Inferior parietal cortex (tissue), 1 donor: ENCODE measurements at regions not wholly inside any gene's neighbourhood (a gene's known extent, or its start where the extent isn't known, plus 50 kb on each side); places are given as distances from the start of the nearest gene placed in this dataset.

Experiments
- DNase-seq: peaks from one replicate; pipeline ENCODE4 v3.0.0-alpha.2; 2016; ENCODE audit errors: extremely low spot score

DNA sequence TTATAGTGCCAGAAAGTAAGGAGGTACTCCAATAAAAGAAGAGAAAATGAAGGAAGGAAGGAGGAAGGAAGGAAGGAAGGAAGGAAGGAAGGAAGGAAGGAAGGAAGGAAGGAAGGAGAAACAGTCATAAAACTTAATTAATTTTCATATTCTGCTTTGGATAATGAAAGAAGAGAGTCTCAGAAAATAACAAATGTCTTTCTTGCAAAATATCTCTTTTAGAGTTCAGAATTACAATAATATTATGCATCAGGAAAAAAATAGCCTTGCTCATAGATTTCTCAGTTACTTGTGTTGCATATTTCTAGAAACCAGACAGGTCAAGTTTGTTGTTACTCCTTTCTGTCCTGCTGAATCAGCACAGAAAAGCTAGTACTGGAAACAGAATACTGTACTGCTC, 130.1 kb upstream of the DKK2 start:
- DNase-seq = no peak

GRCh38 chr4:107164962-107165475, 128.9 kb upstream of the DKK2 start:
- no peak for DNase-seq

- DNase-seq = no peak
Measured at GRCh38 chr4:107156443-107156842, 120.3 kb upstream of the DKK2 start.

DNA sequence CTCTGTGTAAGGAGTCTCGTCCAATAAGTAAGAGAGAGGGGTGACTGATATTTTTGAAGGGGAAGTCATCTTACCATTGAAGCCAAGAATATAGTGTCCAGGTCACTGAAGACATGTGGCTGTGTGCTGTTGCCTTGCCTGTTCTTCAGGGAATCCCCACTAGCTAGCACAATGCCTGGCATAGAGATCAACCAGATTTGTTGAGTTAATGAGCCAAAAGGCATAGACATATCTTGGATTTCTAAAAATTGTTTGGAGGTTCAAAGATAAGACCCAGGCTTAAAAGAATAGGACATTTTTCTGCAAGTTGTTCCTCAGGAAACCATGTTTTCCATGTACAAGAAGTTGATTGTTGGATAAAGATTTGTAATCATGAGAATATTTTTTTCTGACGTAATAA, 119.3 kb upstream of the DKK2 start:
- no peak for DNase-seq

DNA sequence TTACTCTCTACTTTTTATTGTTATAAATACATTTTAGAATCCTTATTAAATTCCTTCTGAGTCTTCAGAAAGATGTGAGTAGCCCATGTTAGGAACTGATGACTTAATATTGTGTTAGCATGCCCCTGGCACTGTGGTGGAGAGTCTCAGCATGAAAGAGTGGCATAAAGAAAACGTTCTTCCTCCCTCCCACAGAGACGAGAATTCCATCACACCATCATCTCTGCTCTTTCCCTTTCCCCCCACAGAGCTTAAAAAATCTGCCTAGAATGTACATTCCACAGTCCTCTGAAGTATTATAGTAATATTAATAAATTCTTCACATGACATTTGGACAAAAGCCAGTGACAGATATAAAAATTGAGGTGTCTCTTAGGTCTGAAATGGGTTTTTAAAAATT, 117.8 kb upstream of the DKK2 start:
- DNase-seq = no peak

- no peak for DNase-seq
Measured at GRCh38 chr4:107153228-107153627, 117.1 kb upstream of the DKK2 start.

- DNase-seq = no peak
Measured at GRCh38 chr4:107151173-107151572, 115.1 kb upstream of the DKK2 start.

DNA sequence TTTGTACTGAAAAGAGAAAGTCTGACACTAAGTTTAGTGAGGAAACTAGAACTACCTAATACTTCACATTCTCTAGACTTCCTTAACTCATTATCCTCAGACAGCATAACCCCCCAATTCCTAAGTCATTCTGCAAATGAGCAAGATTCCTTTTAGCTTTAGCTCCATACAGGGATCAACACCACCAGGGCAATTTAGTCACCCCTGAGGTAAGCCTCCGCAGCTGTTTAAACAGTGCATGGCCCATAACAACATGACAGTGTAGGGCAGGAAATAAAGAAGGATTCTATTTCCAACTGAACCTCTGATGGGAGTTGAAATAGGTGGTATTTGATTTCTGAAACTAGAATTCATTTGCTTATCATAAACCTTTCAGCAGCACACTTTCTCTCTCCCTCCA, 112.8 kb upstream of the DKK2 start:
- no peak for DNase-seq

GRCh38 chr4:107147873-107148272, 111.8 kb upstream of the DKK2 start:
- no peak for DNase-seq

DNA sequence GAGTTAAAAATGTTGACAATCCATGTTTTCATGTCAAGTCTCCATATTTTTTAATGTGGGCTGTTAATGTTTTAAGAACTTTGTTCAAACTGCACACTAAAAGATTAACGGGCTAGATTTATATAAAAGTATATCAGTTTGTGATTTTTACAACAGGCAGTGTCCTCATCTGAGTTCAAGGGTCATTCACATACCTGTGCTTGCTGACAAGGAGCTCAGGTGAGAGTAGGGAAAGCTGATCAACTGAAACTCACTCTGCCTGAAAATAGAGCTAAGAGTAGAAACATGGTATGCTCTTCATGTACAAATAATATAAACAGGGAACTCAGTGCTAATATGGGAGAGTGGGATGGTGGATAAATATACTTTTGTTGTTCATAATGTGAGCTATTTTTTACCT, 102.3 kb upstream of the DKK2 start:
- DNase-seq = no peak

GRCh38 chr4:107133965-107134653, 98.0 kb upstream of the DKK2 start:
- DNase-seq = no peak

DNA sequence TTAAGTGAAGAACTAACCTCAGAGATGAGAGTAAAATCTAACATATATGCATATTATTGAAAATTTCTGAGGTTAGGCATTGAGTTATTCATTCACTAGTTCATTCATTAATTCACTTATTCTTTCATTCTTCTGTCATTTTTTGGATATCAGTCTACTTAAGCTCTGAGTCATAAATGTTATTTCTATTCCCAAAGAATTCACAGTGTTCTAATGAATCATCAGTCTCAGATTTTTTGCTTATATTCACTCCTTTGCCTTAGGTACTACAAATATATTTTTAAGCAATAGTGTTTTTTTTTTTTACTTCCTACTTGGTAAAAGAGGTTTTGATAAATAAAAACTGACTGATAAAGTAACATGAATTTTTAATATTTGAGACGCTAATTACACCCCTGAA, 95.2 kb upstream of the DKK2 start:
- no peak for DNase-seq

GRCh38 chr4:107130157-107130556, 94.0 kb upstream of the DKK2 start:
- no peak for DNase-seq

DNA sequence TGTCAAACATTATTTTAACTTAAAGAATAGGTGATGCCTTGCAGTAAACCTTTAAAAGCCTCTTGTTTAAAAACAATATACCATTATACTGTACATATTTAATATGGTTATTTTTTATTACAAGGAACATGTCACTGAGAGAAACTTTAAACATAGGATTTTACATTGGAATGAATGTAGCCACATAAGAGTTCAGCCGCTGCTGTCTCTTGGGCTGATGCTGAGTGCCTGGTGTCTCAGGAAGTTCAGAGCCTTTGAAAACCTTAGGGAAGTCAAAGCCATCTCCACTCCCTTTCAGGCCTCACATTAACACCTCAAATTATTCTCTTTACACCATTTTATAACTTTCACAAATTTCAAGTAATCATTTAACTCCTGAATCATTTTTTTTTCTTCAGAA, 93.5 kb upstream of the DKK2 start:
- no peak for DNase-seq

- no peak for DNase-seq
Measured at GRCh38 chr4:107129076-107129475, 93.0 kb upstream of the DKK2 start.

DNA sequence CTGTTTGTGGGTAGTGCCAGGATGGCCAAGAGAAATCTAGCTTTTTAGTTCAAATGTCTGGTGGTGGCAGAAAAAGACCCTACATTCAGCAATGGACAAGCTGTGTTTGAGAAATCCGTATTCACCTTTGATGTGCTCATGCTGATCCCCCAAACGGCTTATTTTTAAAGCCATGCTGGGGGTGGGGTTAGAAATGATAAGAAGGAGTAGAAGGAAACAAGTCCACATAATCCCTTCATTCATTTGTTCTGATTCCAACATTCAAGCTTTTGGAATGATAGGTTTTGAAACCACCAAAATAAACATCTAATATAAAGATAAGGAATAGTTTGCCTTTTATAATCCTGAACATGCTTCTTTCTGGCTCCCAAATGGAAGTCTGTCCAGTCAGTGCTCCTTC, 92.0 kb upstream of the DKK2 start:
- DNase-seq = no peak

DNA sequence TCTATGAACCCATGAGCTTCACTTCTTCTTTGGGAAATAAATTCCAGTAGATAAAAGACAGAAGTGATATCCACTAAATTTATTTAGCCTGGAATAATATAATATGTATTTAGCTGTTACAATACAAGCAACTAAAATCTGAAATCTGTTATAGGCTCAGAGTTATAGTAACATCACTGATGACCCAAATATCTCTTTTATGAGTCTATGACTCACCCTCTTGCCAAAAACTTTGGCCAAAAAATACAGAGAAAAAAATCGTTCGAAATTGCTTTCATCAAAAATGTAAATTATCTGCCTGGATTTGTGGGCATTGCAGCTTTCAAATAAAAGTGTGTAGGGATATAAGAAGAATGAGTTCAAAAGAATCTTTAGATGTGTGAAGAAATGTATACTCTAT, 89.4 kb upstream of the DKK2 start:
- no peak for DNase-seq

GRCh38 chr4:107122736-107123135, 86.6 kb upstream of the DKK2 start:
- DNase-seq = no peak

DNA sequence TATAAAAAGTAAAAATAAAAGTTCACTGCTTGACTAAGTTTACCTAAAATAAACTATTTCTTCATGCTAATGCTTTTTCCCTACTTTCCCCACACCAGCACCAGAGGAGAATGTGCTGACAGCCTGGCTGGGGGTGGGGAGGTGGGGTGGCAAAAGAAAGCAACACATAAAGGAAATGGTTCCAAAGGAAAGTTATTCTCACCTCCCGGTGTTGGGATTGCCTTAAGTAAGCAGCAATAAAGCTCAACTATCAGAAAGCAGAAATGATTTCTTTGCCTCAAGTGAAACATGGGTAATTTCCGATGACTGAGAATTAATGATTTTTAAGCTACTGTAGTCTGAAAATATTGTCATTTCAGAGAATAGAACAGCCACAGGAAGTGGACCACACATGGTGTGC, 84.5 kb upstream of the DKK2 start:
- peak; percentile 3 for DNase-seq

- DNase-seq = no peak
Measured at GRCh38 chr4:107117726-107118125, 81.6 kb upstream of the DKK2 start.

GRCh38 chr4:107115185-107115847, 79.2 kb upstream of the DKK2 start:
- DNase-seq = no peak

GRCh38 chr4:107114059-107114458, 77.9 kb upstream of the DKK2 start:
- no peak for DNase-seq

DNA sequence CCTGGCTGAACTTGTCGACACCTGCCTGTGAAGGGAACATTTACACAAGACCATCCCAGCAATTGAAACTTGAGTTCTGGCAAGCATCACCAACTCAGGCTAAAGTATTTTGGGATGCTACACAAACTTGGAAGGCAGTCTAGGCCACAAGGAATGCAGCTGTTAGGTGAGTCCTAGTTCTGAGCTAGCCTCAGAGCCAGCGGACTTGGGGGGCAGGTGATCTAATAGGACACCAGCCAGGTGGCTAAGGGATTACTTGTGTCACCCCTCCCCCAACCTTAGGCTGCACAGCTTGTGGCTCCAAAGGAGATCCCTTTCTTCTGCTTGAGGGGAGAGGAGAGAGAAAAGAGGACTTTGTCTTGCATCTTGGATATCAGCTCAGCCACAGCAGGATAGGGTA, 62.3 kb upstream of the DKK2 start:
- DNase-seq = no peak

DNA sequence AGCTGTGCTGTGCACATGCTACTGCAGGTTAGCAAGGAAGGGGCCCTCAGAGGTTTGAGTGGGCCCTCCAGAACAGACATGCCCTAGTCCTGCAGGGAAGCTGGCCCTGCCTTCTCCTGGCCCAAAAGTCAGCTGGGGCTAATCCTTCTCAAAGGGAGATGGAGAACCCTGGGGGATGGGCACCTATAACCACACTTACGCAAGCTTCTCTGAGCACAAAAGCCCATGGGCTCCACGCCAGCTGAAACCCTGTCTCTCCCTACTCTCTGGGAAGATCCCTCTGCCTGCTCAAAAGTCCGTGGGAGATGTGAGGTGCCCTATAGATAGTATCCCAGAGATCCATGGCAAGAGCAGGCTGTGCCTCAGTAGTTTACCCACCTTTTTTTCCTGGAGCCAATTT, 58.9 kb upstream of the DKK2 start:
- DNase-seq = no peak
